Erythroblast (primary cell): ENCODE measurements at regions not wholly inside any gene's neighbourhood (a gene's known extent, or its start where the extent isn't known, plus 50 kb on each side); places are given as distances from the start of the nearest gene placed in this dataset.

ENCODE experiments used
- GATA1 ChIP-seq: IDR thresholded peaks from 2 replicates; pipeline ENCODE4 v1.6.1; 2011; ENCODE audit warnings: low read depth, mild to moderate bottlenecking, control low read depth, low read length, moderate library complexity
- POLR2A ChIP-seq: IDR thresholded peaks from 2 replicates; pipeline ENCODE4 v1.6.1; 2011; ENCODE audit warnings: mild to moderate bottlenecking, low read length

GRCh38 chrX:123108513-123109427 lies 75.3 kb upstream of the GRIA3 start:
- no peak for TF ChIP-seq POLR2A
- no peak for TF ChIP-seq GATA1
